Panc1 (cell line): ENCODE measurements at regions not wholly inside any gene's neighbourhood (a gene's known extent, or its start where the extent isn't known, plus 50 kb on each side); places are given as distances from the start of the nearest gene placed in this dataset.

ENCODE experiments used
- ATAC-seq: fragments of 200-7000 bp; cut with Tn5 transposase; 2 replicates; pipeline ENCODE4 v1.9.1; 2020; ENCODE audit warnings: mild to moderate bottlenecking, moderate library complexity
- BruUV-seq: library from RNA; stranded (reverse); fragments of 400-500 nt; replicated peaks from 2 replicates; lab custom pipeline; 2021; lab: Mats Ljungman, UMichigan
- CTCF ChIA-PET: fragments of 300-600 bp; sonication (Branson Sonifier 250); formaldehyde crosslinking; loops from one replicate; lab custom pipeline; 2022; ENCODE audit warnings: antibody characterized with exemption; lab: Charles Lee
- POLR2A ChIA-PET: fragments of 300-600 bp; sonication (Branson Sonifier 250); formaldehyde crosslinking; loops from one replicate; lab custom pipeline; 2022; ENCODE audit warnings: antibody characterized with exemption; lab: Charles Lee
- DNase-seq: peaks from one replicate; pipeline ENCODE4 v3.0.0-alpha.2; 2010; ENCODE audit warnings: low read depth, low spot score
- H3K27ac ChIP-seq: 2 replicates; pipeline ENCODE4 v1.5.1; 2011; ENCODE audit warnings: mild to moderate bottlenecking, low read length, inconsistent platforms
- H3K27me3 ChIP-seq: fragments of 200-500 bp; sonication (Bioruptor generic); 2 replicates; pipeline ENCODE4 v1.6.0; 2014; ENCODE audit warnings: low read length, inconsistent platforms; ENCODE audit not compliant: control insufficient read depth, insufficient read depth
- H3K36me3 ChIP-seq: fragments of 200-500 bp; sonication (Bioruptor generic); 2 replicates; pipeline ENCODE4 v1.5.1; 2014; ENCODE audit warnings: inconsistent platforms, mild to moderate bottlenecking, low read length, moderate library complexity; ENCODE audit not compliant: control insufficient read depth, insufficient read depth
- H3K4me1 ChIP-seq: 2 replicates; pipeline ENCODE4 v1.5.1; 2011; ENCODE audit warnings: inconsistent platforms, mild to moderate bottlenecking, low read length, moderate library complexity; ENCODE audit not compliant: control insufficient read depth, insufficient read depth
- H3K4me3 ChIP-seq, 2 experiments: 2 replicates each; pipeline ENCODE4 v1.5.1; 2011 to 2012; ENCODE audit warnings: low read depth in 2 of 2, low read length in 2 of 2, mild to moderate bottlenecking in 2 of 2, inconsistent platforms in 1 of 2, moderate library complexity in 1 of 2
- H3K9me3 ChIP-seq: fragments of 200-500 bp; sonication (Bioruptor generic); 2 replicates; pipeline ENCODE4 v1.5.1; 2014; ENCODE audit warnings: low read depth, mild to moderate bottlenecking, inconsistent platforms, low read length, moderate library complexity; ENCODE audit not compliant: control insufficient read depth, insufficient read depth
- CTCF ChIP-seq: fragments of 450-650 bp; IDR thresholded peaks from 2 replicates; pipeline ENCODE4 v1.5.1; 2017; ENCODE audit warnings: mild to moderate bottlenecking
- POLR2AphosphoS5 ChIP-seq: IDR thresholded peaks from 2 replicates; pipeline ENCODE4 v1.6.1; 2012; ENCODE audit warnings: mild to moderate bottlenecking, low read depth, low read length, moderate library complexity
- REST ChIP-seq, 2 experiments: IDR thresholded peaks; 2 replicates each; pipeline ENCODE4 v1.6.1; 2011 to 2012; ENCODE audit warnings: low read depth in 2 of 2, control low read depth in 1 of 2, low read length in 1 of 2, mild to moderate bottlenecking in 1 of 2, moderate library complexity in 1 of 2; ENCODE audit not compliant: insufficient read depth in 1 of 2
- SIN3A ChIP-seq: IDR thresholded peaks from 2 replicates; pipeline ENCODE4 v1.6.1; 2012; ENCODE audit warnings: low read depth, mild to moderate bottlenecking, low read length, moderate library complexity, borderline replicate concordance; ENCODE audit not compliant: insufficient read depth
- TCF7L2 ChIP-seq: IDR thresholded peaks from 2 replicates; pipeline ENCODE4 v1.6.1; 2011; ENCODE audit warnings: mild to moderate bottlenecking, low read depth, low read length, inconsistent platforms
- in situ Hi-C: cut with HindIII; loops from 2 replicates; pipeline ENCODE4 v1.10.0; 2016; ENCODE audit warnings: low sequenced_read_pairs, low pct_unique_long_range_greater_than_20kb
- intact Hi-C: fragments of 100-400 bp; cut with micrococcal nuclease; formaldehyde crosslinking; loops from one replicate; pipeline ENCODE4 v1.10.0; 2022; ENCODE audit not compliant: unreplicated experiment

GRCh38 chr2:241957276-241957675 lies 87.7 kb downstream of the RTP5 start:
- no peak for ATAC-seq

GRCh38 chr2:241958818-241959545 lies 89.5 kb downstream of the RTP5 start:
- ATAC-seq, result no peak
- in situ Hi-C loops, result no loop called here

More at GRCh38 chr2:241957276-241957675, 87.7 kb downstream of the RTP5 start:
- Histone ChIP-seq H3K36me3 (no peaks in the 10 kb centered on the region), H3K27ac (no peak overlapping the region), H3K9me3 (no peaks in the 10 kb centered on the region), H3K4me1 (no peaks in the 10 kb centered on the region), H3K4me3 (no peak overlapping the region), H3K27me3 (peaks cover 5% of the 10 kb centered on the region; the same call in 1 of the 2 replicates)
- intact Hi-C loops, result no loop called here
- TF ChIP-seq SIN3A, result no peak
- TF ChIP-seq POLR2AphosphoS5, result no peak
- TF ChIP-seq REST (IDR thresholded peaks at IDR 0.05; ENCODE audit: insufficient read depth in 1 of 2, low read depth in 2 of 2, low read length in 1 of 2), result no peak
- no peak for TF ChIP-seq CTCF
- TF ChIP-seq TCF7L2, result no peak
- ChIA-PET POLR2A (no interaction called here), CTCF (no interaction called here)
- in situ Hi-C loops, result no loop called here
- no peak for DNase-seq
- no TSS peak for BruUV-seq

More at GRCh38 chr2:241958818-241959545, 89.5 kb downstream of the RTP5 start:
- Histone ChIP-seq H3K27ac (no peak overlapping the region), H3K9me3 (no peaks in the 10 kb centered on the region), H3K27me3 (peaks cover 5% of the 10 kb centered on the region; the same call in 1 of the 2 replicates), H3K4me1 (no peaks in the 10 kb centered on the region), H3K4me3 (no peak overlapping the region), H3K36me3 (no peaks in the 10 kb centered on the region)
- ChIA-PET CTCF (no interaction called here), POLR2A (no interaction called here)
- TF ChIP-seq CTCF, result no peak
- no peak for TF ChIP-seq REST (IDR thresholded peaks at IDR 0.05; ENCODE audit: insufficient read depth in 1 of 2, low read depth in 2 of 2, low read length in 1 of 2)
- no peak for TF ChIP-seq SIN3A
- TF ChIP-seq POLR2AphosphoS5, result no peak
- TF ChIP-seq TCF7L2, result no peak
- BruUV-seq, result no TSS peak
- DNase-seq, result no peak
- intact Hi-C loops, result no loop called here
